ENCODE measurements at regions not wholly inside any gene's neighbourhood (a gene's known extent, or its start where the extent isn't known, plus 50 kb on each side); places are given as distances from the start of the nearest gene placed in this dataset.

- TF ChIP-seq OVOL3 (tag by site-specific recombination; IDR thresholded peaks at IDR 0.05) (no peak), ZNF121 (tag by site-specific recombination; IDR thresholded peaks at IDR 0.05) (no peak), ZBTB7A (tag by site-specific recombination; IDR thresholded peaks at IDR 0.05; ENCODE audit: low read depth) (no peak), ZNF354C (tag by site-specific recombination; IDR thresholded peaks at IDR 0.05; ENCODE audit: borderline replicate concordance, low read depth) (no peak), BCL11A (tag by site-specific recombination; IDR thresholded peaks at IDR 0.05; ENCODE audit: low read depth) (no peak), ZNF585B (tag by site-specific recombination; IDR thresholded peaks at IDR 0.05) (no peak), ZEB2 (tag by site-specific recombination; IDR thresholded peaks at IDR 0.05) (no peak), FEZF1 (tag by site-specific recombination; IDR thresholded peaks at IDR 0.05) (no peak), ZNF335 (tag by site-specific recombination; conservative IDR thresholded peaks at IDR 0.05) (no peak), KLF16 (tag by site-specific recombination; IDR thresholded peaks at IDR 0.05) (no peak), WT1 (tag by site-specific recombination; IDR thresholded peaks at IDR 0.05) (no peak)
- TF ChIP-seq, protein P1, sequence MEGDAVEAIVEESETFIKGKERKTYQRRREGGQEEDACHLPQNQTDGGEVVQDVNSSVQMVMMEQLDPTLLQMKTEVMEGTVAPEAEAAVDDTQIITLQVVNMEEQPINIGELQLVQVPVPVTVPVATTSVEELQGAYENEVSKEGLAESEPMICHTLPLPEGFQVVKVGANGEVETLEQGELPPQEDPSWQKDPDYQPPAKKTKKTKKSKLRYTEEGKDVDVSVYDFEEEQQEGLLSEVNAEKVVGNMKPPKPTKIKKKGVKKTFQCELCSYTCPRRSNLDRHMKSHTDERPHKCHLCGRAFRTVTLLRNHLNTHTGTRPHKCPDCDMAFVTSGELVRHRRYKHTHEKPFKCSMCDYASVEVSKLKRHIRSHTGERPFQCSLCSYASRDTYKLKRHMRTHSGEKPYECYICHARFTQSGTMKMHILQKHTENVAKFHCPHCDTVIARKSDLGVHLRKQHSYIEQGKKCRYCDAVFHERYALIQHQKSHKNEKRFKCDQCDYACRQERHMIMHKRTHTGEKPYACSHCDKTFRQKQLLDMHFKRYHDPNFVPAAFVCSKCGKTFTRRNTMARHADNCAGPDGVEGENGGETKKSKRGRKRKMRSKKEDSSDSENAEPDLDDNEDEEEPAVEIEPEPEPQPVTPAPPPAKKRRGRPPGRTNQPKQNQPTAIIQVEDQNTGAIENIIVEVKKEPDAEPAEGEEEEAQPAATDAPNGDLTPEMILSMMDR (tag by site-specific recombination; IDR thresholded peaks at IDR 0.05): no peak
Measured at GRCh38 chr2:146503366-146503765, 1341.5 kb upstream of the ACVR2A start.

Data from HEK293 (cell line).